ENCODE measurements at regions not wholly inside any gene's neighbourhood (a gene's known extent, or its start where the extent isn't known, plus 50 kb on each side); places are given as distances from the start of the nearest gene placed in this dataset.
A peak's percentile ranks its signal among the peaks of the same experiment; 100 is the strongest.

- DNase-seq, result no peak
Measured at GRCh38 chr17:72394531-72394930, 273.7 kb downstream of the SOX9 start.

- no peak for DNase-seq
Measured at GRCh38 chr17:72396121-72396520, 275.3 kb downstream of the SOX9 start.

- DNase-seq, result no peak
Measured at GRCh38 chr17:72397223-72397667, 276.4 kb downstream of the SOX9 start.

GRCh38 chr17:72397687-72398086 is 276.9 kb downstream of the SOX9 start:
- no peak for DNase-seq

- no peak for DNase-seq
Measured at GRCh38 chr17:72399023-72399607, 278.3 kb downstream of the SOX9 start.

GRCh38 chr17:72399608-72400487 is 279.0 kb downstream of the SOX9 start:
- DNase-seq, result no peak

- no peak for DNase-seq
Measured at GRCh38 chr17:72400488-72400827, 279.6 kb downstream of the SOX9 start.

- no peak for DNase-seq
Measured at GRCh38 chr17:72400863-72401262, 280.0 kb downstream of the SOX9 start.

- no peak for DNase-seq
Measured at GRCh38 chr17:72401883-72402726, 281.3 kb downstream of the SOX9 start.

GRCh38 chr17:72402727-72403210 is 281.9 kb downstream of the SOX9 start:
- no peak for DNase-seq

GRCh38 chr17:72403713-72404209 is 282.9 kb downstream of the SOX9 start:
- DNase-seq, result no peak

- DNase-seq, result peak; percentile 90
Measured at GRCh38 chr17:72404872-72405271, 284.1 kb downstream of the SOX9 start.

- no peak for DNase-seq
Measured at GRCh38 chr17:72405662-72406230, 284.9 kb downstream of the SOX9 start.

GRCh38 chr17:72406498-72406897 is 285.7 kb downstream of the SOX9 start:
- no peak for DNase-seq

- DNase-seq, result peak; percentile 99
Measured at GRCh38 chr17:72407336-72407909, 286.6 kb downstream of the SOX9 start.

- no peak for DNase-seq
Measured at GRCh38 chr17:72407931-72408330, 287.1 kb downstream of the SOX9 start.

GRCh38 chr17:72408641-72409040 is 287.8 kb downstream of the SOX9 start:
- DNase-seq, result no peak

GRCh38 chr17:72409405-72410002 is 288.7 kb downstream of the SOX9 start:
- DNase-seq, result no peak

- no peak for DNase-seq
Measured at GRCh38 chr17:72411124-72411563, 290.3 kb downstream of the SOX9 start.

GRCh38 chr17:72412650-72413076 is 291.8 kb downstream of the SOX9 start:
- no peak for DNase-seq

GRCh38 chr17:72413077-72414031 is 292.5 kb downstream of the SOX9 start:
- DNase-seq, result no peak

Measured in fibroblast of skin of right quadriceps (primary cell).